Brain pericyte (primary cell): ENCODE measurements at regions not wholly inside any gene's neighbourhood (a gene's known extent, or its start where the extent isn't known, plus 50 kb on each side); places are given as distances from the start of the nearest gene placed in this dataset.
"Not testable (repeated sequence)": the region's sequence is repeated elsewhere in the genome, so short reads cannot be mapped to it uniquely, and the experiment has no call there.

ENCODE experiments used
- DNase-seq: peaks from one replicate; pipeline ENCODE4 v3.0.0-alpha.2; 2012; ENCODE audit warnings: low read depth, low spot score

- DNase-seq, result no peak
These were observed 1010.8 kb upstream of the EDIL3 start for GRCh38 chr5:85395526-85395925.

- no peak for DNase-seq
These were observed 1012.8 kb upstream of the EDIL3 start for GRCh38 chr5:85397451-85397850.

GRCh38 chr5:85428426-85428934 is 1043.8 kb upstream of the EDIL3 start:
- DNase-seq, result no peak

GRCh38 chr5:85431726-85432125 is 1047.0 kb upstream of the EDIL3 start:
- DNase-seq, result not testable (repeated sequence)

- DNase-seq, result no peak
These were observed 1056.5 kb upstream of the EDIL3 start for GRCh38 chr5:85441156-85441555.

GRCh38 chr5:85441853-85442252 is 1057.2 kb upstream of the EDIL3 start:
- DNase-seq, result no peak

- no peak for DNase-seq
These were observed 1067.8 kb upstream of the EDIL3 start for GRCh38 chr5:85452322-85453025.

GRCh38 chr5:85453026-85453349 is 1068.3 kb upstream of the EDIL3 start:
- DNase-seq, result no peak

GRCh38 chr5:85458319-85458718 is 1073.6 kb upstream of the EDIL3 start:
- no peak for DNase-seq

GRCh38 chr5:85462957-85463356 is 1078.3 kb upstream of the EDIL3 start:
- no peak for DNase-seq

GRCh38 chr5:85466423-85466822 is 1081.7 kb upstream of the EDIL3 start:
- DNase-seq, result no peak

- no peak for DNase-seq
These were observed 1088.1 kb upstream of the EDIL3 start for GRCh38 chr5:85472749-85473148.

- DNase-seq, result not testable (repeated sequence)
These were observed 1090.5 kb upstream of the EDIL3 start for GRCh38 chr5:85475151-85475550.

GRCh38 chr5:85476617-85477016 is 1091.9 kb upstream of the EDIL3 start:
- DNase-seq, result no peak

GRCh38 chr5:85479849-85480248 is 1095.2 kb upstream of the EDIL3 start:
- no peak for DNase-seq

- DNase-seq, result no peak
These were observed 1100.4 kb upstream of the EDIL3 start for GRCh38 chr5:85484982-85485574.

- DNase-seq, result no peak
These were observed 1103.6 kb upstream of the EDIL3 start for GRCh38 chr5:85488295-85488694.

GRCh38 chr5:85500869-85501268 is 1116.2 kb upstream of the EDIL3 start:
- DNase-seq, result no peak

- no peak for DNase-seq
These were observed 1104.8 kb upstream of the COX7C start for GRCh38 chr5:85512896-85513295.

- DNase-seq, result no peak
These were observed 1102.2 kb upstream of the COX7C start for GRCh38 chr5:85515588-85515987.

- DNase-seq, result no peak
These were observed 1100.4 kb upstream of the COX7C start for GRCh38 chr5:85517386-85517785.

GRCh38 chr5:85533341-85534047 is 1084.2 kb upstream of the COX7C start:
- DNase-seq, result no peak

GRCh38 chr5:85538362-85538761 is 1079.4 kb upstream of the COX7C start:
- DNase-seq, result no peak
